ENCODE measurements at regions not wholly inside any gene's neighbourhood (a gene's known extent, or its start where the extent isn't known, plus 50 kb on each side); places are given as distances from the start of the nearest gene placed in this dataset.

DNA sequence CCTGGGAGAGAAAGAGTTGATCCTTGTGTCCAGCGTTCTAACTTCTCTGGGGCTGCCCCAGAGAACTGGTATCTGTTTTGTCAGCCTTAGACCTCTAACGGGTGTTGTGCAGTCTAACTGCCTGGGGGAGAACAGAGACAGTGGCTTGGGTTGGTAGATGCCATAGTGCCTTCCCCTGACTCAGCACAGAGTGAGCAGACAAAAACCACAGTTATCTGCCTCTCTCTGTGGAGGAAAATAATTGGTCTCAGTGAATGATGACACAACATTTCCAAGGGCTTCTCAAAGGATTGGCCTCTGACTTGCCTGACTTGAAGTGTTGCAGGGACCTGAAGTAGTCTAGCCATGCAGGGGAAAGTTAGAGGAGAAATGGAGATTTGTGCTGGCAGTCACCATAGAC lies 226.2 kb upstream of the MAN1A1 start:
- peak; percentile 22 for DNase-seq (ENCODE audit: low read depth)
- TF ChIP-seq, protein P1, sequence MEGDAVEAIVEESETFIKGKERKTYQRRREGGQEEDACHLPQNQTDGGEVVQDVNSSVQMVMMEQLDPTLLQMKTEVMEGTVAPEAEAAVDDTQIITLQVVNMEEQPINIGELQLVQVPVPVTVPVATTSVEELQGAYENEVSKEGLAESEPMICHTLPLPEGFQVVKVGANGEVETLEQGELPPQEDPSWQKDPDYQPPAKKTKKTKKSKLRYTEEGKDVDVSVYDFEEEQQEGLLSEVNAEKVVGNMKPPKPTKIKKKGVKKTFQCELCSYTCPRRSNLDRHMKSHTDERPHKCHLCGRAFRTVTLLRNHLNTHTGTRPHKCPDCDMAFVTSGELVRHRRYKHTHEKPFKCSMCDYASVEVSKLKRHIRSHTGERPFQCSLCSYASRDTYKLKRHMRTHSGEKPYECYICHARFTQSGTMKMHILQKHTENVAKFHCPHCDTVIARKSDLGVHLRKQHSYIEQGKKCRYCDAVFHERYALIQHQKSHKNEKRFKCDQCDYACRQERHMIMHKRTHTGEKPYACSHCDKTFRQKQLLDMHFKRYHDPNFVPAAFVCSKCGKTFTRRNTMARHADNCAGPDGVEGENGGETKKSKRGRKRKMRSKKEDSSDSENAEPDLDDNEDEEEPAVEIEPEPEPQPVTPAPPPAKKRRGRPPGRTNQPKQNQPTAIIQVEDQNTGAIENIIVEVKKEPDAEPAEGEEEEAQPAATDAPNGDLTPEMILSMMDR (IDR thresholded peaks at IDR 0.05; ENCODE audit: insufficient read depth, low read depth, low read length) = no peak
- no peak overlapping the region for H3K4me3 ChIP-seq (ENCODE audit: low read depth, low read length)

DNA sequence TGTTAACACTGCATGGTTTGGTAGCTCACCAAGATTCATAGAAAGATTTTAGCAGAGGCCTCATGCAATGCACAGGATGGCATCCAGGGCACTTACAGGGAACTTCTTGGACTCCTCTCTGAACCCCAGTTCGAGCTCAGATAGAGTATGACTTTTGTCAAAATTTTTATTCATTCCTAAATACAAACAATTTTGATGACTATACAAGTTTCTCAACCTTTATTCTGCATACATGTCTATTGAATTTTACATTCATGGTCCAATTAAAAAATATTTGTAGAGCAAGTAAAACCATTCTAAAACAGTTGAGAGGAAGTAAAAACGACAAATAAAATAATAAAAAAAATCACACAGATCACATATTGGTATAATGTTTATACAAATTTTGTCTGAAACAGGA lies 219.0 kb upstream of the MAN1A1 start:
- ChIA-PET CTCF (no interaction called here), POLR2A (no interaction called here)
- Histone ChIP-seq H3K27me3 (ENCODE audit: control insufficient read depth, insufficient read depth, low read length) (no peaks in the 10 kb centered on the region), H3K4me3 (ENCODE audit: low read depth, low read length) (no peak overlapping the region), H3K36me3 (ENCODE audit: control insufficient read depth, insufficient read depth, low read length) (no peaks in the 10 kb centered on the region)
- TF ChIP-seq, protein P1 (IDR thresholded peaks at IDR 0.05; ENCODE audit: insufficient read depth, low read depth, low read length) = no peak
- no peak for DNase-seq (ENCODE audit: low read depth)

More for the DNA sequence above, 226.2 kb upstream of the MAN1A1 start:
- ChIA-PET POLR2A (no interaction called here), CTCF (no interaction called here)
- Histone ChIP-seq H3K27me3 (ENCODE audit: control insufficient read depth, insufficient read depth, low read length) (no peaks in the 10 kb centered on the region), H3K36me3 (ENCODE audit: control insufficient read depth, insufficient read depth, low read length) (no peaks in the 10 kb centered on the region)

DNA sequence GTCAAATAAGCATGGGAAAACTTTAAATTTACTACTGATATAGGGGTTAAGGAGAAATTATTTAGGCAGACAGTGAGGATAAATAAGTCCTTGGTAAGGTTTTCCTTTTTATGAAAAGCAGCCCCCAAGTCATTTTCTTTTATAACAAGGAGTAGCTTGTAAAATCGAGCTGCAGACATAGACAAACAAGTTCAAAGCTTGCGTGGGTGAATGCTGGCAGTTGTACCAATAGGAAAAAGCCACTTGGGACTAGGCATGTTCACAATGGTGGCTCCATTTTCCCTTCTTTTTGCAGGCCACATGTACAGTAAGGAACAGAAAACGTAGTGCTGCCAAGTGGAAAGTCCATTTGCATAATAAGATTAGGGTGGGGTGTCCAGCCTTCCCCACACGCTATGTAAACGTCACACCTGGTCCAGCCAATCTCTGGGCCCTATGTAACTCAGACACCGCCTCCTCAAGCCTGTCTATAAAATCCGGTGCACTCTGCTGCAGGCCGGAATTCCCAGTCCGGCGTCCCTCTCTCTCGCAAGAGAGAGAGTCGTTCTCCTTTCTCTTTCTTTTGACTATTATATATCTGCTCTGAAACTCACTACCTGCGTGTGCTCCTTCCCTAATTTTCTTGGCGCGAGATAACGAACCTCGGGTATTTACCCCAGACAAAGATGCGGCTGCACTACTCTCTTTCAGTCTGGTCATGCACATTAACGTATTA lies 217.1 kb upstream of the MAN1A1 start:
- POLR2A ChIA-PET = no interaction called here
- Histone ChIP-seq H3K27me3 (ENCODE audit: control insufficient read depth, insufficient read depth, low read length) (0 out of 2 replicates have a peak, but pooled peaks cover 1% of the 10 kb centered on the region), H3K36me3 (ENCODE audit: control insufficient read depth, insufficient read depth, low read length) (no peaks in the 10 kb centered on the region), H3K4me3 (ENCODE audit: low read depth, low read length) (no peak overlapping the region)
- TF ChIP-seq, protein P1 (IDR thresholded peaks at IDR 0.05; ENCODE audit: insufficient read depth, low read depth, low read length) = no peak
- no peak for DNase-seq (ENCODE audit: low read depth)
- CTCF ChIA-PET = no interaction called here

DNA sequence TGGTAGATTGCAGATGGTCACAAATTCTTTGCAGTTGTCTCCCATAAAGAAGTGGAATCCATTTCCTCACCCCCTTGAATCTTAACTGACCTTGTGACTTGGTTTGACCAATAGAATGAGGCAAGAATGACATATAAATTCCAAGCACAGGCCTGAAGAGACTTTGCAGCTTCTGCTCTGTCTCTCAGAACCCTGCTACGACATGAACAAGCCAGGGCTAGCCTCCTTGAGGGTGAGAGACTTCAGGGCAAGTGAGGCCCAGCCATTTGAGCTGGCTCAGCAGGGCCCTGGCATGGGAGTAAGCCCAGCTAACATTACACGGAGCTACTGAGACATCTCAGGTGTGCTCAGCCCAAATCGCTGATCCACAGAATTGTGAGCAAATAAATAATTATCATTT lies 216.3 kb upstream of the MAN1A1 start:
- Histone ChIP-seq H3K4me3 (ENCODE audit: low read depth, low read length) (no peak overlapping the region), H3K36me3 (ENCODE audit: control insufficient read depth, insufficient read depth, low read length) (no peaks in the 10 kb centered on the region), H3K27me3 (ENCODE audit: control insufficient read depth, insufficient read depth, low read length) (0 out of 2 replicates have a peak, but pooled peaks cover 1% of the 10 kb centered on the region)
- TF ChIP-seq, protein P1 (IDR thresholded peaks at IDR 0.05; ENCODE audit: insufficient read depth, low read depth, low read length) = no peak
- ChIA-PET CTCF (interaction anchor here (1.2 kb wide), 1 partner anchor 36 kb away, joined by 3 read pairs; no protein-coding TSS in a partner anchor), POLR2A (no interaction called here)
- no peak for DNase-seq (ENCODE audit: low read depth)

DNA sequence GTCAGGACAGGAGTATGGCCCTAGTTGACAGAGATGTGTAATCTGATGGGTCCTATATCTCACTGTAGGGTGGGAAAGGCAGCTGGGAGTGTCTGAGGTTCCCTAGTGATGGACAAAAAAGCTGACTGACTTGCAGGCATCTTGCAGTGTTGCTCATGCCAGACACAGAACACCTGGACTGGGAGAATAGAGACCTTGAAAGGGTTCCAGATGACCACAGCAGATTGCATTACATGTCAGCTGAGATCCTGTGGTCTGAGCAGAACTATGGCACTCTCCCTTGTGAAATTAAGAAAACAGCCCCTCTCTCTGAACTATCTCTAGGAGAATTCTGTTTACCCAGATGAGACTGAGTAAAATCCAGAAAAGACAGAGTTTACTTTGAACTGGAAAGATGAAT lies 212.6 kb upstream of the MAN1A1 start:
- Histone ChIP-seq H3K36me3 (ENCODE audit: control insufficient read depth, insufficient read depth, low read length) (no peaks in the 10 kb centered on the region), H3K4me3 (ENCODE audit: low read depth, low read length) (no peak overlapping the region), H3K27me3 (ENCODE audit: control insufficient read depth, insufficient read depth, low read length) (0 out of 2 replicates have a peak, but pooled peaks cover 1% of the 10 kb centered on the region)
- ChIA-PET CTCF (no interaction called here), POLR2A (no interaction called here)
- TF ChIP-seq, protein P1 (IDR thresholded peaks at IDR 0.05; ENCODE audit: insufficient read depth, low read depth, low read length) = no peak
- DNase-seq (ENCODE audit: low read depth) = no peak
